ENCODE measurements at regions not wholly inside any gene's neighbourhood (a gene's known extent, or its start where the extent isn't known, plus 50 kb on each side); places are given as distances from the start of the nearest gene placed in this dataset.

- no peak for DNase-seq
- no peak overlapping the region for H3K27ac ChIP-seq
- H3K36me3 ChIP-seq = no peaks in the 10 kb centered on the region
- H3K27me3 ChIP-seq = no peaks in the 10 kb centered on the region
- H3K9me3 ChIP-seq = no peaks in the 10 kb centered on the region
- no peak overlapping the region for H3K4me3 ChIP-seq (replicated peaks in 1 of 3)
- intact Hi-C loops (cut with DNase I) = no loop called here
- H3K4me1 ChIP-seq = no peaks in the 10 kb centered on the region
- TF ChIP-seq POLR2A (IDR thresholded peaks at IDR 0.05) (no peak), CTCF (IDR thresholded peaks at IDR 0.05) (no peak)
- 70 to 86% methylated on average over 1 of the region's 1 CpG for WGBS, 2 donors
Measured at GRCh38 chr16:76197900-76198299, 79.3 kb upstream of the CNTNAP4 start.

GRCh38 chr16:76199681-76200220 is 77.5 kb upstream of the CNTNAP4 start:
- TF ChIP-seq CTCF (IDR thresholded peaks at IDR 0.05) (no peak), POLR2A (IDR thresholded peaks at IDR 0.05) (no peak)
- no peak overlapping the region for H3K27ac ChIP-seq
- H3K36me3 ChIP-seq = no peaks in the 10 kb centered on the region
- H3K27me3 ChIP-seq = no peaks in the 10 kb centered on the region
- no peak overlapping the region for H3K4me3 ChIP-seq (replicated peaks in 1 of 3)
- no peak for DNase-seq
- H3K4me1 ChIP-seq = no peaks in the 10 kb centered on the region
- intact Hi-C loops (cut with DNase I) = no loop called here
- no peaks in the 10 kb centered on the region for H3K9me3 ChIP-seq
- 66 to 76% methylated on average over 4 of the region's 4 CpGs for WGBS, 2 donors

- 85 to 87% methylated on average over 2 of the region's 2 CpGs for WGBS, 2 donors
- Histone ChIP-seq H3K27me3 (no peaks in the 10 kb centered on the region), H3K27ac (no peak overlapping the region), H3K9me3 (no peaks in the 10 kb centered on the region), H3K36me3 (no peaks in the 10 kb centered on the region), H3K4me1 (no peaks in the 10 kb centered on the region), H3K4me3 (replicated peaks in 1 of 3) (no peak overlapping the region)
- intact Hi-C loops (cut with DNase I) = no loop called here
- DNase-seq = no peak
- no peak for TF ChIP-seq POLR2A (IDR thresholded peaks at IDR 0.05)
- TF ChIP-seq CTCF (IDR thresholded peaks at IDR 0.05) = no peak
Measured at GRCh38 chr16:76201385-76201784, 75.8 kb upstream of the CNTNAP4 start.

GRCh38 chr16:76204249-76204648 is 73.0 kb upstream of the CNTNAP4 start:
- H3K36me3 ChIP-seq = no peaks in the 10 kb centered on the region

GRCh38 chr16:76207270-76207669 is 69.9 kb upstream of the CNTNAP4 start:
- intact Hi-C loops (cut with DNase I) = no loop called here
- TF ChIP-seq POLR2A (IDR thresholded peaks at IDR 0.05) (no peak), CTCF (IDR thresholded peaks at IDR 0.05) (no peak)
- Histone ChIP-seq H3K9me3 (no peaks in the 10 kb centered on the region), H3K4me1 (no peaks in the 10 kb centered on the region), H3K27me3 (no peaks in the 10 kb centered on the region), H3K27ac (no peak overlapping the region), H3K4me3 (replicated peaks in 1 of 3) (no peak overlapping the region), H3K36me3 (no peaks in the 10 kb centered on the region)
- 45 to 53% methylated on average over 3 of the region's 3 CpGs for WGBS, 2 donors
- no peak for DNase-seq

More at GRCh38 chr16:76204249-76204648, 73.0 kb upstream of the CNTNAP4 start:
- Histone ChIP-seq H3K9me3 (no peaks in the 10 kb centered on the region), H3K4me3 (replicated peaks in 1 of 3) (no peak overlapping the region), H3K27ac (no peak overlapping the region), H3K4me1 (no peaks in the 10 kb centered on the region), H3K27me3 (no peaks in the 10 kb centered on the region)
- no peak for TF ChIP-seq POLR2A (IDR thresholded peaks at IDR 0.05)
- TF ChIP-seq CTCF (IDR thresholded peaks at IDR 0.05) = no peak
- DNase-seq = no peak
- intact Hi-C loops (cut with DNase I) = no loop called here
- 60 to 63% methylated on average over 2 of the region's 2 CpGs for WGBS, 2 donors
